ENCODE measurements at regions not wholly inside any gene's neighbourhood (a gene's known extent, or its start where the extent isn't known, plus 50 kb on each side); places are given as distances from the start of the nearest gene placed in this dataset.

DNA sequence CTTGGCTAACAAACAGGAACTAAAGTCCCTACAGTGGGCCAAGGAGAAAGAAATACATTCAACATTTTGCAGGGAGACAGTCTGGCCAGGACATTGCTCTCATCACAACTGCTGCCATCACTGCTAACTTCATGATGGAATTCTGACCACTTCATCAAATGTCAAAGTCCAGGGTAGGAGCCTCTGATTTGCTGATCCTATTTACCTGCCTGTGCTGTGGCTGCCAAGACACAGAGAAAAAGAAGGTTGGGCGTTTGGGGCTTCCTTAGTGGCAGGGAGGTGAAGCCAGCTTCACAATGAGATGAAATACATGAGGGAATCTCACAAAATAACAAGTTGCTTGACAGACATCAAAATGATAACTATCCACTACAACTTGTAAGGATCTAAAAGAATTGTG is 343.9 kb upstream of the CADM1 start:
- no peak for DNase-seq (ENCODE audit: low spot score)

DNA sequence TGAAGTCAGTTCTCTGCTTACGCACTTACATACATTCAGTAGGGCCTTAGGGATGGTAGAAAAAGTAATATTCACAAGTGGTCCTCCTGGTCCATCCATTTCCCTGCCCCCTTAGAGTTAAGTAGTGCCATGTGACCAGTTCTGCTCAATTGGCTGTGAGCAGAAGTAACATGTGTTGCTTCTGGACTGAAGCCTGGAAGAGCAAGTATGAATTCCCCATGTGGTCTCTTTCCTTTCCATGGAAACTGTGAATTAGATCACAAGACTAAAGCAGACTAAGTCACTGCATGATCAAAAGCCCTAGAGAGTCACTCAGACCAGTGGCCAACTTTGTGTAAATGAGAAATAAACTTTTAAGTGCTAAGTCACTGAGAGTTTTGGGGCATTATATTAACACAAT is 341.7 kb upstream of the CADM1 start:
- no peak for DNase-seq (ENCODE audit: low spot score)

- no peak for DNase-seq (ENCODE audit: low spot score)
Measured at GRCh38 chr11:115843685-115844084, 339.5 kb upstream of the CADM1 start.

DNA sequence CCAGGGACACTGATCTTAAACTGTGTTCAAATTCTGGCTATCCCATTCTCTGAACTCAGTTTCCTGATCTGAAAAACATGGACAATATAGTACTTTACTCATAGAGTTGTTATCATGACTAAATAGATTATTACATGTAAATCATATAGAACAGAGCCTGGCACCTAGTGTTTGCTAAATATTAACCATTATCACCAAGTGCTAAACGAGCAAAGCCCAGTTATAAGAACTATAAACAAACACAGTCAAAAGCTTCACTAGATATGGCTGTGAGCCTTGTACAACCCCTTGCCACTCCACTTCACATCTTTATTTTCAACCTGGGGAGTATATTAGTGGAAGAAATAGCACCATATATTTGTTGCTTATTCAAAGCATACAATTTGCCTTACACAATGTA is 338.9 kb upstream of the CADM1 start:
- DNase-seq (ENCODE audit: low spot score) = no peak

DNA sequence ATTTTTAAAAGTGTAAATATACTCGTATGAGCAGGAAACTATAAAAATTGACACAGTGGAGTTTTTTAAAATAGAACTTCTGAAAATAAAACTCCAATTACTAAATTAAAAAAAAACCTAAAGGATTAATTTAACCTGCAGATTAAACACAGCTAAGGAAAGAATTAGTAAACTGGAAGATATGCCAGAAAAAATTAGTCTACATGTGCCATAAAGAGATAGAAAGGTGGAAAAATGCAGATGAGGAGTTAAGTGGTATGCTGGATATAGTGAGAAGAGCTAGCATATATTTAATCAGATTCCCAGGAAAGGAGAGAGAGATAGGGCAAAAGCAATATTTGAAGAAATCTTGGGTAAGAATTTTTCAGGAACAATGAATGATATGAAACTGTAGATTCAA is 315.8 kb upstream of the CADM1 start:
- DNase-seq (ENCODE audit: low spot score) = no peak

DNA sequence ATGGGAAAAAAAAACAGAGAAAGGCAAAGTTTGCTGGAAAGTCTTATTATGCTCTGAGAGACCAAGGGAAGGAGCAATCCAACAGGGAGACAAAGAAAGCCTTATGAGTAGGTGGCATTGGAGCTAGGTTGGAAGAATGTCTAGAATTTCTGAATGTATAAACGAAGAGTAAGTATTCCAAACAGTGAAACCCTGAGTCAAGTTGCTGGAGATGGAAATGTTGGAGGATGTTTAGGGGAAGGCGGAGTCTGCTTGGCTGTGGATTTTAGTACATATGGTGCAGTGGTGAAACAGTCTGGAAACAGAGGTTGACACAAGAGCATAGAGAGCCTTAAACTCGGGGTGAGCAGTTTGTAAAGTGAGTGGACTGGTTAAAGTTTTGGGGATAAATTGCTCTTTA is 314.8 kb upstream of the CADM1 start:
- DNase-seq (ENCODE audit: low spot score) = no peak

- DNase-seq (ENCODE audit: low spot score) = no peak
Measured at GRCh38 chr11:115817844-115818468, 313.7 kb upstream of the CADM1 start.

GRCh38 chr11:115808351-115808940 is 304.2 kb upstream of the CADM1 start:
- DNase-seq (ENCODE audit: low spot score) = no peak

DNA sequence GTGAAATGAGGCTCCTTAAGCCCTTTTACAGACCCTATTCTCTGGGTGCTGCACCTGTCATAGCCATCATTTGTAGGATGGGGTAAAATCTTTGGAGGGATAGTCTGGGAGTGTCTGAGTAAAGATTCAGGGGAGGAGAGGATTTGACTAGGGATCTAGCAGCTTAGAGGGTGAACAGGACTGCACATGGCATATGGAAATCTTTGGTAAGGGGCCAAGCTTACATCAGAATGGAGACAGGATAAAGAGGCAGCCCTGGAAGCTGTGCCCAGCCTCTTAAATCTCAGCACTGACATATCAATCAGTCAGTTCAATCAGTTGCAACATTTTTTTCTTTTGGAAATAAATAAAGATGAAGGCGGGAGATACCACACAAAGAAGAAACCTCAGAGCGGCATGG is 301.8 kb upstream of the CADM1 start:
- no peak for DNase-seq (ENCODE audit: low spot score)

GRCh38 chr11:115803073-115803740 is 299.0 kb upstream of the CADM1 start:
- no peak for DNase-seq (ENCODE audit: low spot score)

- DNase-seq (ENCODE audit: low spot score) = no peak
Measured at GRCh38 chr11:115802641-115803040, 298.4 kb upstream of the CADM1 start.

DNA sequence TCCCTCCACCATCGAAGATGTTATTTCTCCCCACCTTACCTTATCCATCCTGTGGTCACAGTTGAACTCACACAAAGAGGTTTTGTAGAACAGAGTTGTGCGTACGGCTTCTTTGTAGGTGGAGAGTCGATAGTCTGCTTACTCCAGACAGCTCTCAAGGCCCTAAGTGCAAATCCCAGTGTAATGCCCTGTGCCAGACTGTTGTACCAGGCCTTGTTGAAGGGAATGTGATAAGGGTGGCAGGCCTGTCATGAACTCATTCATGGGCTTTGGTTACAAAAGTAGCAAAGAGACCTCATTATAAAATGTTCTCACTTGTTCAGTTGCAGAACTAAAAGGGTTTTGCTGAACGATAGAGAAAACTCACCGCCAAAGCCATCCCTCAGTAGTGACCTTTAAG is 288.7 kb upstream of the CADM1 start:
- no peak for DNase-seq (ENCODE audit: low spot score)

GRCh38 chr11:115787302-115787701 is 283.1 kb upstream of the CADM1 start:
- no peak for DNase-seq (ENCODE audit: low spot score)

GRCh38 chr11:115784796-115785521 is 280.7 kb upstream of the CADM1 start:
- no peak for DNase-seq (ENCODE audit: low spot score)

GRCh38 chr11:115780646-115781362 is 276.6 kb upstream of the CADM1 start:
- DNase-seq (ENCODE audit: low spot score) = no peak

GRCh38 chr11:115778928-115779650 is 274.9 kb upstream of the CADM1 start:
- no peak for DNase-seq (ENCODE audit: low spot score)

DNA sequence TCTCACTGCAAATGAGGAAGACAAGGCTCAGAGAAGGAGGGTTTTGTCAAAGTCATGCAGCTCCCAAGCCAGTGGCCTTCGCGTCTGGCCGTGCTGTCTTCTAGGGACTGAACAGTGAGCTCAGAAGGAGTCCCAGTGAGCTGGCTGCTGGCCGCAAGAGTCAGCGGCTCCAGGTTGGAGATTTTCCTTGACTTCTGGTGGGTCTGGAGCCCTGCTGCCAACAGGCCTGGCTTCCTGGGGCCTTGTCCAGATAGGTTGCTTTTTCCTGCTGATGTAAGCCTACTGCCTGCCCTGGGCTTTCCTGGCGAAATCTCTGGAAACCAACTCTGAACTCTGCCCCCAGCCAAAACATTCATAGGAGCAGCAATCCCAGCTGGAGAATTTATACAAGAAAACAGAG is 272.7 kb upstream of the CADM1 start:
- DNase-seq (ENCODE audit: low spot score) = no peak

- DNase-seq (ENCODE audit: low spot score) = no peak
Measured at GRCh38 chr11:115775846-115776245, 271.6 kb upstream of the CADM1 start.

DNA sequence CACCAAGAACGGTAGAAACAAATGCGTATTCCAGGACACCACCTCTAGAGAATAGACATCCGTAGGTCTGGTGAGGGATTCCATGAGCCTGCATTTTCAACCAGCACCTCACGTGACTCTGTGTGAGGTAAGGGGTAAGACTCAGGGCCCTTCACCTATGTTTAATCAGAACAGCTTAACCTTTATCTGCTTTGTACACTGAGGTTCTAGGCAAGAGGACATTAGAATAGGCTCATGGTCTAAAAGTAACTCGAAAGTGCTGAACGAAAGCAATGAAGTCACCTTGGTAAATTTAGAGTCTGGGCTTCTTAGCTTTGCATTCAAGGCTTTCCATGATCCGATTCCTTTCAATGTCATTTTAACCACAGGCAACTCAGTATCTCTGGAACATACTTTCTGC is 270.5 kb upstream of the CADM1 start:
- no peak for DNase-seq (ENCODE audit: low spot score)

- no peak for DNase-seq (ENCODE audit: low spot score)
Measured at GRCh38 chr11:115769891-115770290, 265.7 kb upstream of the CADM1 start.

DNA sequence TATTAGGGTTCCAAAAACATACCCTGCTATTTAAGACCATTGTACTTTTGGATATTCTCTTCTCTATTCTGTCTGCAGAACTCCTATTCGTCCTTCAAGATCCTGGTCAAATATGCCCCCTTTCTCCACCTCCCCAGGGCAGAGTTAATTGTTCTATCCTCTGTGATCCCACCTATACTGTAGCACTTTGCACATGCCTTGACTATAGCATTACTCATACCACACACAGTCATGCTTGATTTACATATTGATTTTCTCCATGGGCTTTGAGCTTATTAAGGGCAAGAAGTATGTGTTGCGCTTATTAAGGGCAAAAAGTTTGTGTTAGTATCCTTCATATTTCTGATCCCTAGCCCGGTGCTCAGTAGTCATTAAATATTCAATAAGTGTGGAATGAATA is 263.7 kb upstream of the CADM1 start:
- no peak for DNase-seq (ENCODE audit: low spot score)

Data from NAMALWA (cell line).